Dendritic cell treated with granulocyte-macrophage colony-stimulating factor and Interleukin-4, amounts not matched to agents 40 ng/mL and 50 ng/mL, for 4 days (primary cell): ENCODE measurements at regions not wholly inside any gene's neighbourhood (a gene's known extent, or its start where the extent isn't known, plus 50 kb on each side); places are given as distances from the start of the nearest gene placed in this dataset.

Experiments
- H3K27ac Mint-ChIP-seq: one replicate; pipeline ENCODE4 v1.8.0; 2022; ENCODE audit warnings: mild to moderate bottlenecking, mixed read lengths
- H3K27me3 Mint-ChIP-seq: one replicate; pipeline ENCODE4 v1.8.0; 2022; ENCODE audit warnings: mild to moderate bottlenecking, mixed read lengths
- H3K36me3 Mint-ChIP-seq: one replicate; pipeline ENCODE4 v1.8.0; 2022; ENCODE audit warnings: low read depth, mixed read lengths
- H3K4me1 Mint-ChIP-seq: one replicate; pipeline ENCODE4 v1.8.0; 2022; ENCODE audit warnings: low read depth, mixed read lengths
- H3K4me3 Mint-ChIP-seq: one replicate; pipeline ENCODE4 v1.8.0; 2022; ENCODE audit warnings: mild to moderate bottlenecking, moderate library complexity, mixed read lengths
- H3K9me3 Mint-ChIP-seq: one replicate; pipeline ENCODE4 v1.8.0; 2022; ENCODE audit warnings: mixed read lengths
- intact Hi-C: fragments of 100-400 bp; cut with micrococcal nuclease; formaldehyde crosslinking; loops from one replicate; pipeline ENCODE4 v1.15.0; 2022

DNA sequence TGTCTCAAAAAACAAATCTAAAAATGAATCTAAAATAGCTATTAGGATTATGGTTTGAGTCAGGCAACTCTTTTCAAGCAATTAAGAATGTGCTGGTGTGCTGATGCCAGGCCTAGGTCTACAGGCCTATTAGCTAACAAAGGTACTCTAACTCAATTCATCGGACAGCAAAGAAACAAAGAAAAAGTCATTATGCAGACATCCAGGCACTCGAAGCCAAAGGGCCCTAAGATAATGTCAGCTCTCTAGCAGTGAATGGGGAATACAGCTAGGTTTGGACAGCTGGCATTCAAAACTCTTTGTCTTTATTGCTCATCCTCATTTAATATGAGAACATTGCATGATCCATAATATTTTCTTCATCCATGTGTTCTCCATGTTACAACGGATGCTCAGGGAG lies 108.5 kb downstream of the TMEM114 start:
- no peaks in the 10 kb centered on the region for H3K36me3 Mint-ChIP-seq
- no peak overlapping the region for H3K27ac Mint-ChIP-seq

GRCh38 chr16:8476824-8477223 lies 113.5 kb downstream of the TMEM114 start:
- Mint-ChIP-seq H3K27ac (no peak overlapping the region), H3K4me1 (no peaks in the 10 kb centered on the region), H3K27me3 (no peaks in the 10 kb centered on the region), H3K4me3 (no peak overlapping the region), H3K9me3 (no peaks in the 10 kb centered on the region), H3K36me3 (no peaks in the 10 kb centered on the region)
- intact Hi-C loops = no loop called here

More for the DNA sequence above, 108.5 kb downstream of the TMEM114 start:
- Mint-ChIP-seq H3K9me3 (no peaks in the 10 kb centered on the region), H3K4me1 (no peaks in the 10 kb centered on the region), H3K27me3 (no peaks in the 10 kb centered on the region), H3K4me3 (no peak overlapping the region)
- intact Hi-C loops = no loop called here

DNA sequence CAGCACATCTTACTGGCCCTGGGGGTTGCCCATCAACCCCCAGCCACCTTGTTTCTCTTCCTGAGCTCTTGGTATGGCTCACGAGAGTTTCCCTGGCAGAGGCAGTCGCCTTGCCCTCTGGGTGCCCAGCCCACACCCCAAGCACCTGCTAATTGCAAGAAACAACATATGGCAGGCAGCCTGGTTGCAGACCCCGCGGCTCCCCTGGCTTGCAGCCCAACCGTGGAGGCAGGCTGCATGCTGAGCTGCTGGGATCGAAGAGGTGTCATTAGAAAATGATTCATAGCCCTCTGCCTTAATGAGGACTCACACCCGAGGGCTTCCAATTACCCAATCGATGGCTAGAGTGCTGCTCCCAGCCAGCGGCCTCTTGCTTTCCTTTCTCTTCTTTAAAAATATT lies 115.7 kb downstream of the TMEM114 start:
- no peak overlapping the region for H3K4me3 Mint-ChIP-seq
- intact Hi-C loops = no loop called here
- no peaks in the 10 kb centered on the region for H3K4me1 Mint-ChIP-seq
- H3K27ac Mint-ChIP-seq = no peak overlapping the region
- H3K9me3 Mint-ChIP-seq = no peaks in the 10 kb centered on the region
- no peaks in the 10 kb centered on the region for H3K27me3 Mint-ChIP-seq
- H3K36me3 Mint-ChIP-seq = no peaks in the 10 kb centered on the region

DNA sequence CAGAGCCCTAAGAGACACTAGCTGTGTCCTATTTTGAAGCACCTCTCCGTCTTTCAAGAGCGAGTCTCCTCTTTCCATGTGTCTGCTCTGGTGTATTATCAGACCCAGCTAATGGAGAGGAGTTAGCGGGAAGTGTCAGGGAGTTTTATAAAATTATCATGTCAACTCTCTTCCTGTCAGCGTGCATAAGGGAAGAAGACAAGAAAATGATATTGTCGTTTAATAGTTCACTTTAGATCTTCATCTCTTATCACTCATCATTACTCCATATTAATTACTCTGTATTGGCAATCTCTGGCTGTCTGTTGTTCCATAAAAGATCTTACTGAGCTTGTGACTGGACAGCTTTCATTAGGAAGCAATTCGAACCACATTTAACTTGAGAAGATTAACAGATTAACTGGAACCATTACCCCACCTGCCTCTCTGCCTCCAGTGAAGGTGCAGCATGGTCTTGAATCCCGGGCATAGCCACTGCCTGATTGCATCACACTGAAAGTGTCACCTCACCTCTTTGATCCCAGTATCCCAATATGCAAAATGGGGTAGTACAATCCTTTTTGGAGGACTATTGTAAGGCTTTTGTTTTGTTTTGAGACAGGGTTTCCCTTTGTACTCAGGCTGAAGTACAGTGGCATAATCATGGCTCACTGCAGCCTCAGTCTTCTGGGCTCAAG lies 121.1 kb downstream of the TMEM114 start:
- Mint-ChIP-seq H3K4me1 (no peaks in the 10 kb centered on the region), H3K4me3 (no peak overlapping the region), H3K27me3 (no peaks in the 10 kb centered on the region), H3K9me3 (peaks cover 10% of the 10 kb centered on the region), H3K36me3 (no peaks in the 10 kb centered on the region), H3K27ac (no peak overlapping the region)
- intact Hi-C loops = no loop called here

DNA sequence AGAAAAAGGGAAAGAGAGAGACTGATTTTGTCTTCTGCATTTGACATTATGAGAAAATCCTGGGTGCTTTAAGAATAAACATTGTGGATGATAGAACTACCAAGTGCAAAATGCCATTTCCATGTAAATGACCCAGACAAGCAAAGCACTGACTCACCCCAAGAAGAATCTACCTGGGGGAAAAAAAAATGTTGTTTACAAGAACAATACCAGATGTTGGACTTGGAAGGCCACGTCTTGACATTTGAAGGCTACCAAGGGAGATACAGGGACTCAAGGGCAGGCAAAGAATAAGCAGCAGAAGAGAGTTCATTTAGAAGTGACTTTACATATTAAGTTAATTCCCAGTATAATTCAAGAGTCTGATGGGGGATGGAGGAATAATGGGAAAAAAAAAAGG lies 125.3 kb downstream of the TMEM114 start:
- no peak overlapping the region for H3K27ac Mint-ChIP-seq
- H3K9me3 Mint-ChIP-seq = peaks cover 10% of the 10 kb centered on the region
- H3K36me3 Mint-ChIP-seq = no peaks in the 10 kb centered on the region
- intact Hi-C loops = no loop called here
- H3K4me3 Mint-ChIP-seq = no peak overlapping the region
- H3K4me1 Mint-ChIP-seq = no peaks in the 10 kb centered on the region
- no peaks in the 10 kb centered on the region for H3K27me3 Mint-ChIP-seq

- Mint-ChIP-seq H3K36me3 (no peaks in the 10 kb centered on the region), H3K27ac (no peak overlapping the region)
- intact Hi-C loops = no loop called here
These were observed 131.1 kb downstream of the TMEM114 start for GRCh38 chr16:8459085-8459733.

DNA sequence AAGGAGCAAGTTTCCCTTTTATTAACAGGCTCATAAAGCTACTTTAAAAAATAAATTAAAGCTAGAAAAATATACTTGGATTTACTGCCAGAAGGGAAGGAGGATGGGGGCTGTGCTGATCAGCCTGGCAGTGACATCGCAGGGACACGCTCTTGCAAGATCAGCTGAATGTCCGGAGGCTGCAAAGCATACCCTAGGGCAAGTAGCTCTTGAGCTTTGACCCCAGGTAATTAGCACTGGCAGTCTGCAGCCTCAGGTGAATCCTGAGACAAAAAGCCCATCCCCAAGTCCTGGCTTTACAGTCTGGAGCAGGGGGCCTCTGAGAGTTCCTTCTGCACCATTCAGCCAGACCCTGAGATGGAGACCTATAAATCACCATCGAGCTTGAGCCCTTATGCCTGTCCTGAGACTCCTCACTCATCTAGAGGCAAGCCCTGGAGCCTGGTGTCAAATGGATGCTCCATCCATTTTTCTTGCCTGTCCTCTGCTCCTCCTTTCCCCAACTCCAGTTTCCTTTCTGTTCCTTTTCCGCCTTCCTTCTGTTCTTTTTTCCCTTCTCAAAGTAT lies 131.7 kb downstream of the TMEM114 start:
- Mint-ChIP-seq H3K36me3 (no peaks in the 10 kb centered on the region), H3K9me3 (no peaks in the 10 kb centered on the region), H3K27me3 (no peaks in the 10 kb centered on the region), H3K4me1 (no peaks in the 10 kb centered on the region), H3K4me3 (no peak overlapping the region), H3K27ac (no peak overlapping the region)
- intact Hi-C loops = no loop called here

More at GRCh38 chr16:8459085-8459733, 131.1 kb downstream of the TMEM114 start:
- no peak overlapping the region for H3K4me3 Mint-ChIP-seq
- H3K4me1 Mint-ChIP-seq = no peaks in the 10 kb centered on the region
- H3K9me3 Mint-ChIP-seq = no peaks in the 10 kb centered on the region
- H3K27me3 Mint-ChIP-seq = no peaks in the 10 kb centered on the region

- no peaks in the 10 kb centered on the region for H3K4me1 Mint-ChIP-seq
- H3K27me3 Mint-ChIP-seq = no peaks in the 10 kb centered on the region
- no peaks in the 10 kb centered on the region for H3K9me3 Mint-ChIP-seq
- no peaks in the 10 kb centered on the region for H3K36me3 Mint-ChIP-seq
- H3K4me3 Mint-ChIP-seq = no peak overlapping the region
- no peak overlapping the region for H3K27ac Mint-ChIP-seq
- intact Hi-C loops = no loop called here
These were observed 137.0 kb downstream of the TMEM114 start for GRCh38 chr16:8453359-8453758.

DNA sequence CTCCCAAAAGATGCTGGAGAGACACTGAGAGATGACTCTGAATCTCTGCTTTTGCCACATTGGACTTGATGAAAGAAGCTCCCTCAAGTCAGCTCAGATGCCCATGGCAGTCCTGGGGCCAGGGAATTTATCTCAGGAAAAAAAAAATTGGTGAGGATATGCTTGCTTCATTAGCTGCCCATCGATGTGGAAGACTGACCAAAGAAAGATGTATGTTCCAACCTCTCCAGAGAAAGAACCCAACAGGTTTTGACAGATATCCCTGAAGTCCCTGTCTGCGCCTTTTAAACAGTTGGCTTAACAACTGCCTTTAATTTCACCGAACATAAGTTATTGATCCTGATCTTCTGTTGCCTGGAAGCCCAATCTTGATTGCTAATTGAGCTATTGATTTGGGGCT lies 137.4 kb downstream of the TMEM114 start:
- Mint-ChIP-seq H3K9me3 (no peaks in the 10 kb centered on the region), H3K4me1 (no peaks in the 10 kb centered on the region), H3K27ac (no peak overlapping the region), H3K27me3 (no peaks in the 10 kb centered on the region), H3K4me3 (no peak overlapping the region), H3K36me3 (no peaks in the 10 kb centered on the region)
- intact Hi-C loops = no loop called here

- intact Hi-C loops = no loop called here
- H3K27ac Mint-ChIP-seq = no peak overlapping the region
- no peaks in the 10 kb centered on the region for H3K36me3 Mint-ChIP-seq
- H3K4me1 Mint-ChIP-seq = no peaks in the 10 kb centered on the region
- peaks cover 7% of the 10 kb centered on the region for H3K9me3 Mint-ChIP-seq
- H3K4me3 Mint-ChIP-seq = no peak overlapping the region
- no peaks in the 10 kb centered on the region for H3K27me3 Mint-ChIP-seq
These were observed 153.4 kb downstream of the TMEM114 start for GRCh38 chr16:8436931-8437330.

- H3K36me3 Mint-ChIP-seq = no peaks in the 10 kb centered on the region
- no peak overlapping the region for H3K4me3 Mint-ChIP-seq
- no peak overlapping the region for H3K27ac Mint-ChIP-seq
- H3K27me3 Mint-ChIP-seq = no peaks in the 10 kb centered on the region
- intact Hi-C loops = no loop called here
- H3K4me1 Mint-ChIP-seq = no peaks in the 10 kb centered on the region
- H3K9me3 Mint-ChIP-seq = no peaks in the 10 kb centered on the region
These were observed 158.5 kb downstream of the TMEM114 start for GRCh38 chr16:8431783-8432182.

DNA sequence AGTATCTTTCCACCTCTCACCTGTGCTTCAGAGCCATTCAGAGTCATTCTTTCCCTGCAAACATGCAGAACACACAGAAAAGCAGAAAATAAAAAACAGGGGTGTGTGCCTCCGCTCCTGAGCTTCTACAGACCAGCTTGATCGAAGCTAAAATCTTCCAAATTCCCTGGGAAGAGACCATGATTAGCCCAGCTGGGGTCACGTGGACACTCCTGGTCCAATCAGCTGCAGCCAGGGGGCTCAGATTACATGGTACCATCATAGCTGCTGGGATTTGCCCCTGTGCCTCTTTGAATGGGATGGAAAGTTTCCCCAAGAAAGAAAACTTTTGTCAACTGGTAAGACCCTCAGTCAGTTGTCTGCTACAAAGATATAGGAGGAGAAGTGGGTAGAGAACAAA lies 159.9 kb downstream of the TMEM114 start:
- H3K9me3 Mint-ChIP-seq = no peaks in the 10 kb centered on the region
- no peaks in the 10 kb centered on the region for H3K4me1 Mint-ChIP-seq
- no peak overlapping the region for H3K4me3 Mint-ChIP-seq
- no peaks in the 10 kb centered on the region for H3K36me3 Mint-ChIP-seq
- H3K27ac Mint-ChIP-seq = no peak overlapping the region
- intact Hi-C loops = no loop called here
- no peaks in the 10 kb centered on the region for H3K27me3 Mint-ChIP-seq

DNA sequence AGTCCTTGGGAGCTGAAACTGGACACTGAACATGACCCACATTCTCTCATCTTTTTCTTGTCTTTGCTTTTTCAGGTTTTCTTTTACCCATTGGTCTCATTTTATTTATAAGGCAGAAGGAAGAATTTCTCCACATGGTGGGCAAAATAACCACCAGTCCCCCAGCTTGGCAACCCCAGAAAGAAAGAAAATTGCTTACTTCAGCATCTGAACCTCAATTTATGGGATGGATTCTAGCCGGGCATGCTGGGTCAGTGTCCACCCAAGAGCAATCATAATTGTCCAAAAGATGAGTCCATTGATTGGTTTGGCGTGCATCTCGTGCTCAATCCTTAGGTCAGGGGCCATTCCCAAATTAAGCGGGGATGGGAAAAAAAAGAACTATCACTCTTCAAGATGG lies 163.7 kb downstream of the TMEM114 start:
- Mint-ChIP-seq H3K27me3 (no peaks in the 10 kb centered on the region), H3K9me3 (no peaks in the 10 kb centered on the region), H3K27ac (no peak overlapping the region), H3K4me3 (no peak overlapping the region), H3K4me1 (no peaks in the 10 kb centered on the region), H3K36me3 (no peaks in the 10 kb centered on the region)
- intact Hi-C loops = no loop called here

- H3K4me1 Mint-ChIP-seq = no peaks in the 10 kb centered on the region
- H3K36me3 Mint-ChIP-seq = no peaks in the 10 kb centered on the region
- H3K4me3 Mint-ChIP-seq = no peak overlapping the region
- H3K27ac Mint-ChIP-seq = no peak overlapping the region
- intact Hi-C loops = no loop called here
- H3K27me3 Mint-ChIP-seq = no peaks in the 10 kb centered on the region
- peaks cover 1% of the 10 kb centered on the region for H3K9me3 Mint-ChIP-seq
These were observed 173.2 kb downstream of the TMEM114 start for GRCh38 chr16:8417145-8417544.
